GM12878 (cell line): ENCODE measurements at regions not wholly inside any gene's neighbourhood (a gene's known extent, or its start where the extent isn't known, plus 50 kb on each side); places are given as distances from the start of the nearest gene placed in this dataset.

Experiments
- ATAC-seq: fragments of 200-7000 bp; cut with Tn5 transposase; 3 replicates; pipeline ENCODE4 v1.9.1; 2020; ENCODE audit warnings: mild to moderate bottlenecking, moderate library complexity
- BruUV-seq: library from RNA; stranded (reverse); fragments of 400-500 nt; replicated peaks from 2 replicates; lab custom pipeline; 2021; lab: Mats Ljungman, UMichigan
- CTCF ChIA-PET: fragments of 300-600 bp; sonication (Branson Sonifier 250); formaldehyde crosslinking; extraction: SDS; loops from one replicate; lab custom pipeline; 2021; ENCODE audit warnings: inconsistent platforms; lab: Yijun Ruan, JAX
- POLR2A ChIA-PET: fragments of 350-600 bp; formaldehyde crosslinking; extraction: SDS; loops from one replicate; lab custom pipeline; 2021; ENCODE audit warnings: inconsistent platforms; lab: Charles Lee
- RAD21 ChIA-PET: fragments of 300-600 bp; sonication (Branson Sonifier 250); formaldehyde crosslinking; loops from one replicate; lab custom pipeline; 2023; ENCODE audit warnings: antibody characterized with exemption; ENCODE audit not compliant: unreplicated experiment; lab: Charles Lee
- SMC1A ChIA-PET: fragments of 300-600 bp; sonication (Branson Sonifier 250); formaldehyde crosslinking; loops from one replicate; lab custom pipeline; 2023; ENCODE audit not compliant: unreplicated experiment, uncharacterized antibody; lab: Charles Lee
- DNase-seq: peaks from one replicate; pipeline ENCODE4 v3.0.0-alpha.2; 2011; ENCODE audit warnings: low read depth, low spot score
- FAIRE-seq: peaks from 3 replicates; lab custom pipeline; 2011; peaks lifted over from hg19 to GRCh38; lab: Jason Lieb, UNC
- H2AFZ ChIP-seq: 2 replicates; pipeline ENCODE4 v1.6.0; 2011; ENCODE audit warnings: low read depth, low read length, control low read depth; ENCODE audit not compliant: control insufficient read depth
- H3K27ac ChIP-seq: 2 replicates; pipeline ENCODE4 v1.5.1; 2011; ENCODE audit warnings: control low read depth; ENCODE audit not compliant: control insufficient read depth, insufficient read depth
- H3K27me3 ChIP-seq, 2 experiments: replicated peaks in 1 of 2; 2 replicates each; pipeline versions ENCODE4 v1.6.0 to v1.6.1; 2011; ENCODE audit warnings: low read length in 1 of 2; ENCODE audit not compliant: control insufficient read depth in 2 of 2, insufficient read depth in 2 of 2
- H3K36me3 ChIP-seq, 2 experiments: 2 replicates each; pipeline ENCODE4 v1.5.1; 2011; ENCODE audit warnings: low read length in 1 of 2; ENCODE audit not compliant: control insufficient read depth in 2 of 2, insufficient read depth in 2 of 2
- H3K4me1 ChIP-seq: 2 replicates; pipeline ENCODE4 v1.6.1; 2011; ENCODE audit warnings: mild to moderate bottlenecking, low read length, moderate library complexity, mixed read lengths; ENCODE audit not compliant: control insufficient read depth, insufficient read depth
- H3K4me2 ChIP-seq: 2 replicates; pipeline ENCODE4 v1.6.0; 2011; ENCODE audit warnings: control low read depth; ENCODE audit not compliant: control insufficient read depth, insufficient read depth
- H3K4me3 ChIP-seq: fragments of 200-600 bp; sonication (generic); 2 replicates; pipeline ENCODE4 v1.5.1; 2016
- H3K79me2 ChIP-seq: 2 replicates; pipeline ENCODE4 v1.6.0; 2011; ENCODE audit warnings: low read length; ENCODE audit not compliant: control insufficient read depth, insufficient read depth
- H3K9ac ChIP-seq: 2 replicates; pipeline ENCODE4 v1.8.0; 2011; ENCODE audit warnings: low read length, control low read depth, mixed read lengths; ENCODE audit not compliant: control insufficient read depth, insufficient read depth
- H3K9me3 ChIP-seq: replicated peaks from 3 replicates; pipeline ENCODE4 v1.5.1; 2011; ENCODE audit warnings: mild to moderate bottlenecking, low read length; ENCODE audit not compliant: control insufficient read depth, insufficient read depth
- H4K20me1 ChIP-seq: 2 replicates; pipeline ENCODE4 v1.6.0; 2011; ENCODE audit not compliant: control insufficient read depth, insufficient read depth
- ASH2L ChIP-seq: fragments of 300-600, 200-600 bp; sonication (generic); IDR thresholded peaks from 2 replicates; pipeline ENCODE4 v1.6.1; 2017; ENCODE audit warnings: low read depth, mild to moderate bottlenecking, borderline replicate concordance
- BHLHE40 ChIP-seq, 2 experiments: fragments of 450-650 bp in 1 of 2; IDR thresholded peaks; 2 replicates each; pipeline ENCODE4 v1.6.1; 2011 to 2017; ENCODE audit warnings: low read depth in 2 of 2, borderline replicate concordance in 1 of 2, improper control_type of control experiment in 1 of 2, low read length in 1 of 2, mild to moderate bottlenecking in 1 of 2
- EGR1 ChIP-seq, 2 experiments: IDR thresholded peaks; 1 replicate in 1 of 2; 2 replicates in 1 of 2; pipeline ENCODE4 v1.6.1; 2011 to 2012; ENCODE audit warnings: low read depth in 2 of 2, low read length in 2 of 2, borderline replicate concordance in 1 of 2, mild to moderate bottlenecking in 1 of 2, moderate library complexity in 1 of 2
- MTA2 ChIP-seq: fragments of 450-650 bp; IDR thresholded peaks from 2 replicates; pipeline ENCODE4 v1.6.1; 2016; ENCODE audit warnings: low read depth, mild to moderate bottlenecking, moderate library complexity
- PBX3 ChIP-seq: IDR thresholded peaks from 2 replicates; pipeline ENCODE4 v1.6.1; 2011; ENCODE audit warnings: mild to moderate bottlenecking, low read depth, low read length, moderate library complexity; ENCODE audit not compliant: insufficient replicate concordance
- RAD51 ChIP-seq: fragments of 450-650 bp; IDR thresholded peaks from 2 replicates; pipeline ENCODE4 v1.6.1; 2016; ENCODE audit warnings: moderate library complexity, mild to moderate bottlenecking, inconsistent platforms
- REST ChIP-seq: IDR thresholded peaks from 2 replicates; pipeline ENCODE4 v1.6.1; 2012; ENCODE audit warnings: mild to moderate bottlenecking, low read depth, low read length
- SKIL ChIP-seq: fragments of 450-650 bp; IDR thresholded peaks from 2 replicates; pipeline ENCODE4 v1.6.1; 2017; ENCODE audit warnings: mild to moderate bottlenecking, low read depth, inconsistent platforms; ENCODE audit not compliant: poor library complexity, severe bottlenecking
- ZBTB33 ChIP-seq: fragments of 450-650 bp; IDR thresholded peaks from 2 replicates; pipeline ENCODE4 v1.6.1; 2017; ENCODE audit warnings: mild to moderate bottlenecking
- WGBS: methylation state at CpG from one replicate; pipeline ENCODE4 v1.1.6; 2016; ENCODE audit warnings: low lambda C conversion rate; ENCODE audit not compliant: insufficient replicate concordance, insufficient coverage; ENCODE audit errors: missing lambda C conversion rate; 5-methylcytosine and 5-hydroxymethylcytosine counted together
- in situ Hi-C: fragments of 300-500 bp; cut with MboI; formaldehyde crosslinking; loops from 9 replicates; pipeline ENCODE4 v1.14.3; 2018; ENCODE audit warnings: mixed read lengths
- intact Hi-C: fragments of 100-400 bp; cut with micrococcal nuclease; formaldehyde crosslinking; loops from one replicate; pipeline ENCODE4 v1.14.2; 2022; ENCODE audit not compliant: unreplicated experiment

- CTCF ChIA-PET, result no interaction called here
- no peaks in the 10 kb centered on the region for H3K36me3 ChIP-seq
- H3K9ac ChIP-seq, result no peak overlapping the region
- no peak overlapping the region for H2AFZ ChIP-seq
- SMC1A ChIA-PET, result interaction anchor here (1.1 to 2.0 kb wide), 2 partner anchors 13 to 15 kb away, joined by 3 to 4 read pairs; no protein-coding TSS in a partner anchor
- H3K9me3 ChIP-seq, result no peaks in the 10 kb centered on the region
- in situ Hi-C loops, result no loop called here
- no peaks in the 10 kb centered on the region for H4K20me1 ChIP-seq
- H3K27me3 ChIP-seq, result no peaks in the 10 kb centered on the region
- POLR2A ChIA-PET, result interaction anchor here (0.6 kb wide), 1 partner anchor 197 kb away, joined by 5 read pairs; no protein-coding TSS in a partner anchor
- no peaks in the 10 kb centered on the region for H3K79me2 ChIP-seq
- no peak for DNase-seq
- no peak overlapping the region for H3K4me3 ChIP-seq
- intact Hi-C loops, result no loop called here
- H3K4me2 ChIP-seq, result no peak overlapping the region
- no peaks in the 10 kb centered on the region for H3K4me1 ChIP-seq
- no peak for ATAC-seq
- RAD21 ChIA-PET, result no interaction called here
- whole genome bisulfite sequencing, result 0% methylated on average over 7 of the region's 7 CpGs
- FAIRE-seq, result no peak
- no peak overlapping the region for H3K27ac ChIP-seq
- no TSS peak for BruUV-seq
- no peak for TF ChIP-seq REST
- TF ChIP-seq SKIL, result no peak
- TF ChIP-seq PBX3, result no peak
- no peak for TF ChIP-seq BHLHE40 (IDR thresholded peaks at IDR 0.05; ENCODE audit: borderline replicate concordance in 1 of 2, low read depth in 2 of 2, low read length in 1 of 2)
- no peak for TF ChIP-seq ASH2L
- TF ChIP-seq ZBTB33, result no peak
- no peak for TF ChIP-seq RAD51
- no peak for TF ChIP-seq EGR1 (IDR thresholded peaks at IDR 0.05; ENCODE audit: borderline replicate concordance in 1 of 2, low read depth in 2 of 2, low read length in 2 of 2)
- no peak for TF ChIP-seq MTA2
These were observed 1198.5 kb downstream of the EFNB2 start for GRCh38 chr13:105336706-105337576.
